Esophagus muscularis mucosa (tissue), 4 donors: ENCODE measurements at regions not wholly inside any gene's neighbourhood (a gene's known extent, or its start where the extent isn't known, plus 50 kb on each side); places are given as distances from the start of the nearest gene placed in this dataset.
"Not testable (repeated sequence)": the region's sequence is repeated elsewhere in the genome, so short reads cannot be mapped to it uniquely, and the experiment has no call there.

ENCODE experiments used
- EP300 ChIP-seq: sonication (generic); formaldehyde crosslinking; IDR thresholded peaks from one replicate; pipeline ENCODE4 v1.6.1; 2017; ENCODE audit warnings: antibody characterized with exemption
- POLR2A ChIP-seq: fragments of 450-650 bp; IDR thresholded peaks from one replicate; pipeline ENCODE4 v1.6.1; 2017; ENCODE audit warnings: antibody characterized with exemption, moderate library complexity, mild to moderate bottlenecking, low read depth
- POLR2AphosphoS5 ChIP-seq, 2 donors: sonication (generic); formaldehyde crosslinking; IDR thresholded peaks; one replicate each; pipeline ENCODE4 v1.6.1; 2017; ENCODE audit warnings: antibody characterized with exemption in 2 of 2
- TF ChIP-seq, protein P1 (sequence below), 3 experiments: fragments of 200-600 bp in 2 of 3; fragments of 450-650 bp in 1 of 3; sonication (generic) in 2 of 3; IDR thresholded peaks; one replicate each; pipeline ENCODE4 v1.5.1; 2017 to 2019; ENCODE audit warnings: antibody characterized with exemption in 3 of 3, mild to moderate bottlenecking in 2 of 3, moderate library complexity in 1 of 3

GRCh38 chr3:18173891-18174290 lies 251.2 kb downstream of the SATB1 start:
- TF ChIP-seq, protein P1, sequence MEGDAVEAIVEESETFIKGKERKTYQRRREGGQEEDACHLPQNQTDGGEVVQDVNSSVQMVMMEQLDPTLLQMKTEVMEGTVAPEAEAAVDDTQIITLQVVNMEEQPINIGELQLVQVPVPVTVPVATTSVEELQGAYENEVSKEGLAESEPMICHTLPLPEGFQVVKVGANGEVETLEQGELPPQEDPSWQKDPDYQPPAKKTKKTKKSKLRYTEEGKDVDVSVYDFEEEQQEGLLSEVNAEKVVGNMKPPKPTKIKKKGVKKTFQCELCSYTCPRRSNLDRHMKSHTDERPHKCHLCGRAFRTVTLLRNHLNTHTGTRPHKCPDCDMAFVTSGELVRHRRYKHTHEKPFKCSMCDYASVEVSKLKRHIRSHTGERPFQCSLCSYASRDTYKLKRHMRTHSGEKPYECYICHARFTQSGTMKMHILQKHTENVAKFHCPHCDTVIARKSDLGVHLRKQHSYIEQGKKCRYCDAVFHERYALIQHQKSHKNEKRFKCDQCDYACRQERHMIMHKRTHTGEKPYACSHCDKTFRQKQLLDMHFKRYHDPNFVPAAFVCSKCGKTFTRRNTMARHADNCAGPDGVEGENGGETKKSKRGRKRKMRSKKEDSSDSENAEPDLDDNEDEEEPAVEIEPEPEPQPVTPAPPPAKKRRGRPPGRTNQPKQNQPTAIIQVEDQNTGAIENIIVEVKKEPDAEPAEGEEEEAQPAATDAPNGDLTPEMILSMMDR (IDR thresholded peaks at IDR 0.05), result not testable (repeated sequence)
- TF ChIP-seq EP300; POLR2AphosphoS5 (IDR thresholded peaks at IDR 0.05); POLR2A: not testable (repeated sequence)
